ENCODE measurements at regions not wholly inside any gene's neighbourhood (a gene's known extent, or its start where the extent isn't known, plus 50 kb on each side); places are given as distances from the start of the nearest gene placed in this dataset.

GRCh38 chr18:10235661-10235952 is 218.8 kb upstream of the APCDD1 start:
- H3K9me3 ChIP-seq: no peaks in the 10 kb centered on the region
- H3K4me1 Mint-ChIP-seq: no peaks in the 10 kb centered on the region
- H3K36me3 ChIP-seq (ENCODE audit: control insufficient read depth in 2 of 2, extremely low read depth in 1 of 2, insufficient read depth in 1 of 2, low read length in 1 of 2): no peaks in the 10 kb centered on the region
- H3K27ac ChIP-seq (ENCODE audit: low read length): no peak overlapping the region
- H3K36me3 Mint-ChIP-seq: no peaks in the 10 kb centered on the region
- ChIA-PET POLR2A (no interaction called here), CTCF (no interaction called here)
- DNase-seq (no peak), ATAC-seq (replicated peaks in 1 of 4) (no peak)
- H3K4me1 ChIP-seq (ENCODE audit: control insufficient read depth in 1 of 2, extremely low read depth in 1 of 2, insufficient read depth in 2 of 2, low read length in 2 of 2): no peaks in the 10 kb centered on the region
- H3K4me3 ChIP-seq (ENCODE audit: control insufficient read depth in 1 of 2, extremely low read depth in 1 of 2, low read length in 1 of 2): no peak overlapping the region
- H3K9me3 Mint-ChIP-seq: peaks cover 0 to 9% (median 3%) of the 10 kb centered on the region in 3 donors
- H3K27ac Mint-ChIP-seq: no peak overlapping the region
- H3K4me3 Mint-ChIP-seq: no peak overlapping the region
- peaks cover 3% of the 10 kb centered on the region in 2 donors for H3K27me3 Mint-ChIP-seq
- WGBS (ENCODE audit: insufficient coverage): no CpG with 5 or more reads among the region's 2 CpGs
- peaks cover 0 to 4% of the 10 kb centered on the region in 2 experiments for H3K27me3 ChIP-seq (replicated peaks in 1 of 2; ENCODE audit: control insufficient read depth in 2 of 2, extremely low read depth in 1 of 2, insufficient read depth in 2 of 2, low read length in 1 of 2)

GRCh38 chr18:10239103-10239502 is 215.3 kb upstream of the APCDD1 start:
- H3K4me1 ChIP-seq (ENCODE audit: control insufficient read depth in 1 of 2, extremely low read depth in 1 of 2, insufficient read depth in 2 of 2, low read length in 2 of 2): no peaks in the 10 kb centered on the region
- Mint-ChIP-seq H3K27me3 (peaks cover 3% of the 10 kb centered on the region in 2 donors), H3K9me3 (no peaks in the 10 kb centered on the region), H3K4me3 (no peak overlapping the region), H3K36me3 (no peaks in the 10 kb centered on the region), H3K4me1 (no peaks in the 10 kb centered on the region), H3K27ac (no peak overlapping the region)
- DNase-seq (no peak), ATAC-seq (replicated peaks in 1 of 4) (no peak)
- no peak overlapping the region for H3K4me3 ChIP-seq (ENCODE audit: control insufficient read depth in 1 of 2, extremely low read depth in 1 of 2, low read length in 1 of 2)
- WGBS (ENCODE audit: insufficient coverage): 92% methylated on average over 8 of the region's 11 CpGs
- CTCF ChIA-PET: no interaction called here
- H3K27me3 ChIP-seq (replicated peaks in 1 of 2; ENCODE audit: control insufficient read depth in 2 of 2, extremely low read depth in 1 of 2, insufficient read depth in 2 of 2, low read length in 1 of 2): peaks cover 0 to 4% of the 10 kb centered on the region in 2 experiments
- H3K27ac ChIP-seq (ENCODE audit: low read length): no peak overlapping the region
- H3K9me3 ChIP-seq: no peaks in the 10 kb centered on the region
- H3K36me3 ChIP-seq (ENCODE audit: control insufficient read depth in 2 of 2, extremely low read depth in 1 of 2, insufficient read depth in 1 of 2, low read length in 1 of 2): no peaks in the 10 kb centered on the region
- POLR2A ChIA-PET: no interaction called here

- H3K9me3 Mint-ChIP-seq: no peaks in the 10 kb centered on the region
- 20% methylated on average over 1 of the region's 5 CpGs for WGBS (ENCODE audit: insufficient coverage)
- H3K4me1 Mint-ChIP-seq: no peaks in the 10 kb centered on the region
- H3K27ac Mint-ChIP-seq: no peak overlapping the region
- POLR2A ChIA-PET: no interaction called here
- no peak overlapping the region for H3K27ac ChIP-seq (ENCODE audit: low read length)
- no peak overlapping the region for H3K4me3 Mint-ChIP-seq
- H3K27me3 ChIP-seq (replicated peaks in 1 of 2; ENCODE audit: control insufficient read depth in 2 of 2, extremely low read depth in 1 of 2, insufficient read depth in 2 of 2, low read length in 1 of 2): peaks cover 0 to 4% of the 10 kb centered on the region in 2 experiments
- H3K27me3 Mint-ChIP-seq: peaks cover 3% of the 10 kb centered on the region in 2 donors
- H3K36me3 Mint-ChIP-seq: no peaks in the 10 kb centered on the region
- CTCF ChIA-PET: no interaction called here
- H3K4me3 ChIP-seq (ENCODE audit: control insufficient read depth in 1 of 2, extremely low read depth in 1 of 2, low read length in 1 of 2): no peak overlapping the region
- ATAC-seq (replicated peaks in 1 of 4): no peak
- no peak for DNase-seq
- no peaks in the 10 kb centered on the region for H3K4me1 ChIP-seq (ENCODE audit: control insufficient read depth in 1 of 2, extremely low read depth in 1 of 2, insufficient read depth in 2 of 2, low read length in 2 of 2)
- H3K36me3 ChIP-seq (ENCODE audit: control insufficient read depth in 2 of 2, extremely low read depth in 1 of 2, insufficient read depth in 1 of 2, low read length in 1 of 2): no peaks in the 10 kb centered on the region
- no peaks in the 10 kb centered on the region for H3K9me3 ChIP-seq
Measured at GRCh38 chr18:10239991-10240634, 214.3 kb upstream of the APCDD1 start.

GRCh38 chr18:10240973-10241372 is 213.5 kb upstream of the APCDD1 start:
- H3K9me3 Mint-ChIP-seq: no peaks in the 10 kb centered on the region
- no peaks in the 10 kb centered on the region for H3K36me3 Mint-ChIP-seq
- H3K36me3 ChIP-seq (ENCODE audit: control insufficient read depth in 2 of 2, extremely low read depth in 1 of 2, insufficient read depth in 1 of 2, low read length in 1 of 2): no peaks in the 10 kb centered on the region
- WGBS (ENCODE audit: insufficient coverage): no CpG with 5 or more reads among the region's 2 CpGs
- no peaks in the 10 kb centered on the region for H3K9me3 ChIP-seq
- H3K27ac Mint-ChIP-seq: no peak overlapping the region
- ChIA-PET CTCF (no interaction called here), POLR2A (no interaction called here)
- peaks cover 0 to 3% of the 10 kb centered on the region in 2 donors for H3K27me3 Mint-ChIP-seq
- no peak overlapping the region for H3K27ac ChIP-seq (ENCODE audit: low read length)
- no peaks in the 10 kb centered on the region for H3K4me1 Mint-ChIP-seq
- H3K27me3 ChIP-seq (replicated peaks in 1 of 2; ENCODE audit: control insufficient read depth in 2 of 2, extremely low read depth in 1 of 2, insufficient read depth in 2 of 2, low read length in 1 of 2): peaks cover 0 to 4% of the 10 kb centered on the region in 2 experiments
- H3K4me3 ChIP-seq (ENCODE audit: control insufficient read depth in 1 of 2, extremely low read depth in 1 of 2, low read length in 1 of 2): no peak overlapping the region
- no peaks in the 10 kb centered on the region for H3K4me1 ChIP-seq (ENCODE audit: control insufficient read depth in 1 of 2, extremely low read depth in 1 of 2, insufficient read depth in 2 of 2, low read length in 2 of 2)
- no peak overlapping the region for H3K4me3 Mint-ChIP-seq
- no peak for DNase-seq
- ATAC-seq (replicated peaks in 1 of 4): no peak

GRCh38 chr18:10241579-10241978 is 212.9 kb upstream of the APCDD1 start:
- H3K9me3 Mint-ChIP-seq: no peaks in the 10 kb centered on the region
- H3K9me3 ChIP-seq: no peaks in the 10 kb centered on the region
- peaks cover 0 to 4% of the 10 kb centered on the region in 2 experiments for H3K27me3 ChIP-seq (replicated peaks in 1 of 2; ENCODE audit: control insufficient read depth in 2 of 2, extremely low read depth in 1 of 2, insufficient read depth in 2 of 2, low read length in 1 of 2)
- peaks cover 0 to 3% of the 10 kb centered on the region in 2 donors for H3K27me3 Mint-ChIP-seq
- WGBS (ENCODE audit: insufficient coverage): no CpG with 5 or more reads among the region's 1 CpG
- no peak overlapping the region for H3K4me3 ChIP-seq (ENCODE audit: control insufficient read depth in 1 of 2, extremely low read depth in 1 of 2, low read length in 1 of 2)
- no peaks in the 10 kb centered on the region for H3K4me1 ChIP-seq (ENCODE audit: control insufficient read depth in 1 of 2, extremely low read depth in 1 of 2, insufficient read depth in 2 of 2, low read length in 2 of 2)
- H3K36me3 Mint-ChIP-seq: no peaks in the 10 kb centered on the region
- CTCF ChIA-PET: no interaction called here
- no peak overlapping the region for H3K27ac ChIP-seq (ENCODE audit: low read length)
- no peak for ATAC-seq (replicated peaks in 1 of 4)
- POLR2A ChIA-PET: no interaction called here
- no peak for DNase-seq
- H3K4me3 Mint-ChIP-seq: no peak overlapping the region
- H3K27ac Mint-ChIP-seq: no peak overlapping the region
- H3K4me1 Mint-ChIP-seq: no peaks in the 10 kb centered on the region
- no peaks in the 10 kb centered on the region for H3K36me3 ChIP-seq (ENCODE audit: control insufficient read depth in 2 of 2, extremely low read depth in 1 of 2, insufficient read depth in 1 of 2, low read length in 1 of 2)

GRCh38 chr18:10242936-10243680 is 211.3 kb upstream of the APCDD1 start:
- CTCF ChIA-PET: no interaction called here
- no peaks in the 10 kb centered on the region for H3K4me1 Mint-ChIP-seq
- no peak for ATAC-seq (replicated peaks in 1 of 4)

More at GRCh38 chr18:10242936-10243680, 211.3 kb upstream of the APCDD1 start:
- Mint-ChIP-seq H3K27ac (no peak overlapping the region), H3K27me3 (no peaks in the 10 kb centered on the region), H3K9me3 (no peaks in the 10 kb centered on the region), H3K4me3 (no peak overlapping the region), H3K36me3 (no peaks in the 10 kb centered on the region)
- H3K27me3 ChIP-seq (replicated peaks in 1 of 2; ENCODE audit: control insufficient read depth in 2 of 2, extremely low read depth in 1 of 2, insufficient read depth in 2 of 2, low read length in 1 of 2): no peaks in the 10 kb centered on the region
- WGBS (ENCODE audit: insufficient coverage): 80% methylated on average over 2 of the region's 7 CpGs
- no peak for DNase-seq
- peaks cover 0 to 2% of the 10 kb centered on the region in 2 experiments for H3K4me1 ChIP-seq (ENCODE audit: control insufficient read depth in 1 of 2, extremely low read depth in 1 of 2, insufficient read depth in 2 of 2, low read length in 2 of 2)
- no peak overlapping the region for H3K27ac ChIP-seq (ENCODE audit: low read length)
- no peak overlapping the region for H3K4me3 ChIP-seq (ENCODE audit: control insufficient read depth in 1 of 2, extremely low read depth in 1 of 2, low read length in 1 of 2)
- POLR2A ChIA-PET: no interaction called here
- no peaks in the 10 kb centered on the region for H3K9me3 ChIP-seq
- H3K36me3 ChIP-seq (ENCODE audit: control insufficient read depth in 2 of 2, extremely low read depth in 1 of 2, insufficient read depth in 1 of 2, low read length in 1 of 2): no peaks in the 10 kb centered on the region

Data from T-cell (primary cell).